Activated CD4-positive, alpha-beta T cell treated with anti-CD3 and anti-CD28 coated beads, Interleukin-2, amount 10 ng/mL, durations not matched to agents 7 days and 5 days (primary cell): ENCODE measurements at regions not wholly inside any gene's neighbourhood (a gene's known extent, or its start where the extent isn't known, plus 50 kb on each side); places are given as distances from the start of the nearest gene placed in this dataset.
A peak's percentile ranks its signal among the peaks of the same experiment; 100 is the strongest.

ENCODE experiments used
- CTCF ChIA-PET: fragments of 350-600 bp; sonication (Branson Sonifier 250); formaldehyde crosslinking; loops from one replicate; lab custom pipeline; 2021; ENCODE audit warnings: antibody characterized with exemption; lab: Charles Lee
- POLR2A ChIA-PET: fragments of 350-600 bp; sonication (Branson Sonifier 250); formaldehyde crosslinking; loops from one replicate; lab custom pipeline; 2021; ENCODE audit warnings: antibody characterized with exemption; lab: Charles Lee
- DNase-seq: peaks from one replicate; pipeline ENCODE4 v3.0.0-alpha.2; 2020
- H3K27ac Mint-ChIP-seq: one replicate; pipeline ENCODE4 v1.8.0; 2021; ENCODE audit warnings: mild to moderate bottlenecking, moderate library complexity, mixed read lengths
- H3K27me3 Mint-ChIP-seq: one replicate; pipeline ENCODE4 v1.8.0; 2021; ENCODE audit warnings: mixed read lengths
- H3K36me3 Mint-ChIP-seq: one replicate; pipeline ENCODE4 v1.8.0; 2021; ENCODE audit warnings: low read depth, mixed read lengths
- H3K4me1 Mint-ChIP-seq: one replicate; pipeline ENCODE4 v1.8.0; 2021; ENCODE audit warnings: mixed read lengths
- H3K4me3 Mint-ChIP-seq: one replicate; pipeline ENCODE4 v1.8.0; 2021; ENCODE audit warnings: mild to moderate bottlenecking, moderate library complexity, mixed read lengths
- H3K9me3 Mint-ChIP-seq: one replicate; pipeline ENCODE4 v1.8.0; 2021; ENCODE audit warnings: mixed read lengths

DNA sequence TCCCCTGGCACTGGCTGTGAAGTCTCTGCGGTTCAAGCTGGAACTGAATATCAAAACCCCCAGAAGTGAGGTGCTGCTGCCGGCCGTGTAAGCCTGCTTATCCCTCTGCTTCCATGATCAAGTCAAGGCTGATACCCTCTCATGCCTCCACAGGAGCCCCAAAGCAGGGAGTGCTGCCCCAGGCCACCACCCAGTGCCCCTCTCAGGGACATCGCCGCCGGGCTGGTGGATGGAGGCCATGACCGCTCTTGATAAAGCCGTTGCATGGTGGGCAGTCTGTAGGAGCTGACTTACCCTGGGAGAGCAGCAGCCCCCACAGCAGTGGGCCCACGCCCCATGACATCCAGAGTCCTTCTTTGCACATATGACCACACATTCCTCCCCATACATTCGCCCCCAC is 162.0 kb upstream of the CST7 start:
- ChIA-PET CTCF (no interaction called here), POLR2A (no interaction called here)
- Mint-ChIP-seq H3K9me3 (no peaks in the 10 kb centered on the region), H3K36me3 (no peaks in the 10 kb centered on the region), H3K27ac (no peak overlapping the region), H3K4me3 (no peak overlapping the region), H3K4me1 (peaks cover 21% of the 10 kb centered on the region), H3K27me3 (peaks cover 3% of the 10 kb centered on the region)
- DNase-seq = no peak

DNA sequence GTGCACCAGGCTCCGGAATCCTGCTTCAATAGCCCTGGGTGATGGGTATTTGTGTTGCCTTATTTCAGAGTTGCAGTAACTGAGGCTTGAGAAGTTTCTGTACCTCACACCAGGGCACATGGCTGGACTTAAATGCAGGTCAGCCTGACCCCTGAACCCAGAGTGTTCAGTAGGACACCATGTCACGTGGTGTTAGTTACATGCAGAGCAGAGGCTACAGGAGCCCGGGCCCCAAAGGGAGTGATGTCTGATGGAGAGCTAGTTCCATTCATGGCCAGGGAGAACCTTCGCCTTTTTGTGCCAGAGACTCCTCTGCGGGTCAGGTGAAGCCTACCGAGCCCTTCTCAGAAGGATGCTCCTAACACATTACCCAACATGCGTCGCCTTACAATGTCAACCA is 161.4 kb upstream of the CST7 start:
- DNase-seq = no peak
- H3K9me3 Mint-ChIP-seq = no peaks in the 10 kb centered on the region
- H3K4me3 Mint-ChIP-seq = no peak overlapping the region
- H3K27me3 Mint-ChIP-seq = peaks cover 1% of the 10 kb centered on the region
- H3K4me1 Mint-ChIP-seq = peaks cover 21% of the 10 kb centered on the region
- ChIA-PET POLR2A (no interaction called here), CTCF (no interaction called here)
- no peaks in the 10 kb centered on the region for H3K36me3 Mint-ChIP-seq
- no peak overlapping the region for H3K27ac Mint-ChIP-seq

DNA sequence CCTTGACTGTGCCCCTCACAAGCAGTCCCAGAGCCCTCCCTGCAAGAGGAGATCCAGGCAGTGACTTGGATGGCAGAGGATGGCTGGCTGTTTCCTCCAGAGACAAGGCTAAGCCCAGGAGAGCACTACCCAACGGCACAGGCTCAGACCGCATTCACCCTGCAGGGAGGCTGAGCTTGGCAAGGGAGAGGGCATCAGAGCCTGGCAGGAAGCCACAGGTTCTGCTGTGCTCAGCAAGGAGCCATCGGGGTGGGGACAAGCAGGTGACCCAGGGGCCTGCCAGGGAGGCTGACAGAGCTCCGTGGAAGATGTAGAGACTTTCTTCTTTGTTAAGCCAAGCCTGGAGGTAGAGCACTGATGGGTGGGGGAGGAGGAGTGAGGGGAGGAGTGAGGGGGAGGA is 159.2 kb upstream of the CST7 start:
- peak overlapping the region; percentile 69 for H3K27ac Mint-ChIP-seq
- no peaks in the 10 kb centered on the region for H3K9me3 Mint-ChIP-seq
- peaks cover under 1% of the 10 kb centered on the region for H3K27me3 Mint-ChIP-seq
- CTCF ChIA-PET = no interaction called here
- peaks cover 5% of the 10 kb centered on the region for H3K4me1 Mint-ChIP-seq
- DNase-seq = no peak
- no peak overlapping the region for H3K4me3 Mint-ChIP-seq
- POLR2A ChIA-PET = no interaction called here
- no peaks in the 10 kb centered on the region for H3K36me3 Mint-ChIP-seq

DNA sequence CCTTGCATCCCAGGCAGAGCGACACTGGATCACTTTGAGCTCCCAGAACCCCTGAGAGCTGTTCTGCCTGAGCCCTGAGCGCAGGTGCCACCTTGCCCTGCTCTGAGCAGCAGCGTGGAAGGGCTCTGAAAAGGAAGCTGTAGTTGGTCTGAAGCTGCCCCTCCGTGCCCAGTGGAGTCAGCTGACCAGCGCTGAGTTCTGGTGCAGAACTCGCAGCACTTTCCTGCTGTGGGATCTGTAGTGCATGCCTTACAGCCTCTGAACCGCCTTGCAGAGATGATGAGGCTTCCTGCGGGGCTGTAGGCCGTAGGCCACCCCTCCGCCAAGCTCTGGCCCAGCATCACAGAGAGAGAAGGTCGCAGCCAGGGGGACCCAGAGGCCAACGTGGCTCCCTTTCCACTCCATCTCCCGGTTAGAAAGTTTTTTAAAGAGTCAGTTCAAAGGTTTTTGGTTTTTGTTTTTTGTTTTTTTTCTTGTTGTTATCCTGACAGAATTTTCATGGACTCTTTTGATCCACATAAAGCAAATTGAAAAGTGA is 158.3 kb upstream of the CST7 start:
- Mint-ChIP-seq H3K36me3 (no peaks in the 10 kb centered on the region), H3K4me3 (no peak overlapping the region), H3K9me3 (no peaks in the 10 kb centered on the region), H3K27ac (no peak overlapping the region), H3K27me3 (peaks cover 3% of the 10 kb centered on the region), H3K4me1 (peaks cover 8% of the 10 kb centered on the region)
- POLR2A ChIA-PET = no interaction called here
- DNase-seq = no peak
- CTCF ChIA-PET = interaction anchor here (1.1 to 1.4 kb wide), 2 partner anchors 10 kb away, joined by 3 to 4 read pairs; no protein-coding TSS in a partner anchor

DNA sequence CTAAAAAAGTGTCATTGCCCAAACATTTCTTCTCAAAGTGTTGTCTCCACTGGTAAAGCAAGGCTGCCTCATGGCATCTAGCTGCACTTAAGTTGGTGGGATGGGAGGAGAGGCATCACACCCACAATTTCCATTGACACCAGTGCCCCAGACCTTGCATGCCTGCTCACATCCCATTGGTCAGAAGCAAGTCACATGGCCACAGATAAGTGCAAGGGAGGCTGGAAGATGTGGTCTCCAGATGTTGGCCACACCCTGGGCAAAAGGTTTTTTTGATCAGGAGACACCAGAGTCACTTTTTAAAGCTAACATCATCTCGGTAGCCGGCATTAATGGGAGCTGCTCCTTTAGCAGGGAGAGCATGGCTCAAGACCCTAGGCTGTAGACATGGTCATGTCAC is 157.1 kb upstream of the CST7 start:
- ChIA-PET CTCF (no interaction called here), POLR2A (no interaction called here)
- Mint-ChIP-seq H3K27me3 (peaks cover 3% of the 10 kb centered on the region), H3K4me3 (no peak overlapping the region), H3K9me3 (no peaks in the 10 kb centered on the region), H3K27ac (no peak overlapping the region), H3K36me3 (no peaks in the 10 kb centered on the region), H3K4me1 (peaks cover 8% of the 10 kb centered on the region)
- DNase-seq = no peak

DNA sequence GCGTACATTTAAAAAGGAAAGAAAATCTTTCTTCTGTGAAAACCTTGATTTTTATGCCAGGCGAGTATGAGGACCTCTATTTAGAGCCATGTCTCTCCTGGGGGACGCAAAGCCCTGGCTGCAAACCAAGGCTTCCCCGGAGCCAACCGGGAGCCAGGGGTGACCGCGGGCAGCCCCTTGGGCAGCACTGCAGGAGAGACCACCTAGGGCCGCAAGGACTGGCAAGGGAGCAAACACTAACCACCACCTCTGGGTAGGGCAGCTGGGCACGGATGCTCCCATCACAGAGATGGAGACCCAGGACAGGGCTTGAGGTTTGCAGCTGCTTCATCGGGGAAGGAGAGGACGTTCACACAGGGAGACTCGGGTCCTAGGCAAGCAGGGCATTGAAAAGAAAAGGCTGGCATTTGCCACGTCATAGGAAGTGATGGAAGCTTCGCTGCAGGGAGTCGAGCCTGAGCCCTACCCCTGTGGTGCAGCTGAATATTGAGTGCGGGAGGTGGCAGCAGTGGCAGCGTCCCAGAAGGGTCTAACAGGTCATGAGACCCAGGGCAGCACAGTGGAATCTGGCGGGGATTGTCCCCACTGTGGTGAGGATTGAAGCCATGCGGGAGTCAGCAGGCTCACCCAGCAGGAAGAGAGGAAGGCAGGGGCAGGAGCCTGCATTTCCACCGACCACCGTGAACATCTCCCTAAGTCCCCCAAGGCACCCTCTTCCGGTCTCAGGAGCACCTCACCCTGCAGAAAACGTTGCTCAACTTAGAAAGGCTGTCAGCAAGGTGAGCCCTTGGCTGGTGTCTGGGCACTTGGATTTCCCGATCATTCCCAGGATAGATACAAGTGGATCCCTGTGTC is 156.2 kb upstream of the CST7 start:
- Mint-ChIP-seq H3K4me1 (peaks cover 8% of the 10 kb centered on the region), H3K27me3 (peaks cover 3% of the 10 kb centered on the region), H3K9me3 (no peaks in the 10 kb centered on the region), H3K36me3 (no peaks in the 10 kb centered on the region), H3K4me3 (no peak overlapping the region), H3K27ac (no peak overlapping the region)
- CTCF ChIA-PET = no interaction called here
- DNase-seq = no peak
- POLR2A ChIA-PET = no interaction called here

DNA sequence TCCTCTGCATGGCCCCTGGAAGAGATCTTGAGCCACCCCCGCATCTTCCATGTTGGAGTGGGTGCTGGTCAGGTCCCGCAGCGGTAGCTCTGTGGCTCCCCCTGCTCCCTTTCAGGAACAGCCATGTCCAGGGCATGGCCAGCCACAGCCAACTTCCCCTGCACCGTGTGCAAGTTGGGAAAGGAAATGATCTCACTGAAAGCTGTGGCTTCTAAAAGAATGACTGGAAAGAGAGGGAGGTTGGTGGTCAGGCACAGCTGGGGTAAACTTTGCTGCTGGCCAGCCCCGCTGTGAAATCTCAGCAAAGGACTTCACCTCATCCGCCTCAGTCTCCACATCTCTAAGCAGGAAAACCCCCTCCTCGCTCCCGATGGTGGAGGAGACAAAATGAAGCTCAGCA is 153.6 kb upstream of the CST7 start:
- H3K9me3 Mint-ChIP-seq = no peaks in the 10 kb centered on the region
- DNase-seq = no peak
- H3K36me3 Mint-ChIP-seq = no peaks in the 10 kb centered on the region
- H3K27me3 Mint-ChIP-seq = peaks cover 3% of the 10 kb centered on the region
- no peak overlapping the region for H3K4me3 Mint-ChIP-seq
- ChIA-PET CTCF (interaction anchor here (0.9 to 1.0 kb wide), 2 partner anchors 51 to 637 kb away, joined by 3 to 4 read pairs; no protein-coding TSS in a partner anchor), POLR2A (no interaction called here)
- peaks cover 8% of the 10 kb centered on the region for H3K4me1 Mint-ChIP-seq
- H3K27ac Mint-ChIP-seq = no peak overlapping the region

GRCh38 chr20:24796236-24796635 is 152.8 kb upstream of the CST7 start:
- H3K4me3 Mint-ChIP-seq = no peak overlapping the region
- ChIA-PET POLR2A (no interaction called here), CTCF (no interaction called here)

DNA sequence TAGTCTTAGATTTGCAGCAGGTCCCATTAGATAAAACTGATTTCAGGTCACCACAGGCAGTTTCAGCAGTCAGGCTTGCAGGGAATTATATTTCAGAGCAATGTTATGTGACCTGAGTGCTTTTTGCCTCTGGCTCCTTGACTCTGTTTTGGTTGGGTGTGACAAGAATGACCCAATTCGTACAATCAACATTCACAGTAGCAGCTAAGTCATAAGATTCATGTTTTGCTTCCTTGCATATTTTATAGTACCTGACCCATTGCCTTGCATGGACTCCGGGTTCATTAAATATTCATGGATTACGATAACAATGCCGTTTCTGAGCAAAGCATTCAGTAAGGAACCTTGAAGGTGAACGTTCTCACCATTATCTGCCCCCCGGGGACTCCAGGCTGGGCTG is 152.0 kb upstream of the CST7 start:
- CTCF ChIA-PET = interaction anchor here (1.3 to 1.6 kb wide), 2 partner anchors 14 to 16 kb away, joined by 3 to 6 read pairs; no protein-coding TSS in a partner anchor
- Mint-ChIP-seq H3K9me3 (no peaks in the 10 kb centered on the region), H3K4me3 (no peak overlapping the region), H3K36me3 (no peaks in the 10 kb centered on the region), H3K27me3 (peaks cover 3% of the 10 kb centered on the region), H3K4me1 (peaks cover 8% of the 10 kb centered on the region), H3K27ac (no peak overlapping the region)
- DNase-seq = no peak
- POLR2A ChIA-PET = no interaction called here

More at GRCh38 chr20:24796236-24796635, 152.8 kb upstream of the CST7 start:
- no peak for DNase-seq
- peaks cover 3% of the 10 kb centered on the region for H3K27me3 Mint-ChIP-seq
- no peaks in the 10 kb centered on the region for H3K36me3 Mint-ChIP-seq
- no peaks in the 10 kb centered on the region for H3K9me3 Mint-ChIP-seq
- no peak overlapping the region for H3K27ac Mint-ChIP-seq
- H3K4me1 Mint-ChIP-seq = peaks cover 8% of the 10 kb centered on the region

DNA sequence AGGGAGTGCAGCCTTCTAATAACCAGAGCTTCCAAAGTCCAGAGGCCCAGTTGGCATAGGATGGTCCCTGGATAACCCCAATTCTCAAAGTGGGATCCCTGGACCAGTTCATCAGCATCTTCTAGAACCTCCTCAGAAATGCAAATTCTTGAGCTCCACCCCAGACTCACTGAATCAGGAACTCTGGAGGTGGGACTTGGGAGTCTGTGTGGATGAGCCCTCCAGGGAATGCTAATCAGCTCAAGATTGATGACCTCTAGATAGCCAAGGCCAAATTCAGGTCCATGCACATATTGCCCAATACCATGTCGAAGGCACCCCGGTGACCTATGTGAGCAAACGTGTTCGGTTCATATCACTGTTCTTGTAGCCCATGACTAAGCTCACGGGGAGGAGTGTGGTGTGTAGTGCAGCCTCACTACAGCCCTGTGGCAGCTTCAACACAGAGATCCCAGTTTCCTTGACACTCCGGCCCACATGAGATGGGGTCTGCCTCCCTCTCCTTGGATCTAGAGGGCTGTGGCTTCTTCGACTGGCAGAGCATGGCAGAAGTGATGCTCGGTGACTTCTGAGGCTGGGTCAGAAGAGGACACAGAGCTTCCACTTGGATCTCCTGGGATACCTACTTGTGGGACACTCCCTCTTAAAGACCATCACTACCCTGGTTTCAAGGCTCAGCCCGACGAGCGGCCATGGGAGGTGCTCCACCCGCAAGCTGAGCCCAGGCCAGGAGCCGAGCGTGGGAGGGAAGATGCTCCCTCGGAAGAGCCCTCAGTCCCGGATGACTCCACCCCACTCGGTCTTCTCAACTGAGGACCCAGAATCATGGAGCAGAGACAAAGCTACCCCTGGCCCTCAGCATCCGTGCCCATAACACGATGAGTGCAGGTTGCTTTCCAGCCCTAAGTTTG is 151.1 kb upstream of the CST7 start:
- peaks cover 3% of the 10 kb centered on the region for H3K27me3 Mint-ChIP-seq
- ChIA-PET CTCF (interaction anchor here (1.3 to 1.6 kb wide), 2 partner anchors 15 to 17 kb away, joined by 3 to 6 read pairs; no protein-coding TSS in a partner anchor), POLR2A (no interaction called here)
- peaks cover 8% of the 10 kb centered on the region for H3K4me1 Mint-ChIP-seq
- H3K4me3 Mint-ChIP-seq = no peak overlapping the region
- no peaks in the 10 kb centered on the region for H3K36me3 Mint-ChIP-seq
- H3K27ac Mint-ChIP-seq = no peak overlapping the region
- H3K9me3 Mint-ChIP-seq = no peaks in the 10 kb centered on the region
- no peak for DNase-seq

GRCh38 chr20:24798930-24799705 is 150.0 kb upstream of the CST7 start:
- no peak overlapping the region for H3K27ac Mint-ChIP-seq
- H3K4me1 Mint-ChIP-seq = peaks cover 8% of the 10 kb centered on the region
- H3K36me3 Mint-ChIP-seq = no peaks in the 10 kb centered on the region
- DNase-seq = no peak
- CTCF ChIA-PET = interaction anchor here (0.5 kb wide), 1 partner anchor 749 kb away, joined by 4 read pairs; no protein-coding TSS in a partner anchor
- POLR2A ChIA-PET = no interaction called here
- no peaks in the 10 kb centered on the region for H3K9me3 Mint-ChIP-seq
- H3K4me3 Mint-ChIP-seq = no peak overlapping the region
- H3K27me3 Mint-ChIP-seq = peaks cover 3% of the 10 kb centered on the region

DNA sequence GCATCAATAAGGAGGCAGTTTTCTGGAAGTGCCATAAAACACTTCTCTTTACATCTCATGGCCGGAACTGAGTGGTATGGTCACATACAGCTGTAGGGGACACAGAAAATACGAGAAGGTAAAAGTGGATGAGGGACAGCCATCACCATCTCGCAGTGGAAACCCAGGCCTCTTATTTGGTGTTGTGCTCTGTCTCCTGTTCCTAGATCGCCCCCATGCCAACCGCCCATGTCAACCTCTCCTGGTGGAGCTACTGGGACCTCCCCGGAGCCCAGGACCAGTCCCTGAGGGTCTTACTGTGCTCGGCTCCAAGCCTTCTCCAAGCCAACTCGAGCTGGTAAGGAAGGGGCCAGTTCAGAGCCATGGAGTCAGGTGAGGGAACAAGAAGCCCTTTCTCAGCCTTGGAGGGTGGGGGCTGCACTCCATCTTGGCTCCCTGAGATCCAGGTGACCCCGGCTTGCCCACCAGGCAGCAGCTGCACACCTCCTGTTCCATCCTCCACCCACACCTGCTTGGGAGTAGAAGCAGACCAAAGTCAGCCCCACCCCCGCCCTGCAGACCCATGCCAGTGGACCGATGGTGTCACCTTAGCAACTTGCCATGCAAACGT is 149.0 kb upstream of the CST7 start:
- Mint-ChIP-seq H3K4me3 (no peak overlapping the region), H3K36me3 (no peaks in the 10 kb centered on the region), H3K27ac (no peak overlapping the region), H3K9me3 (no peaks in the 10 kb centered on the region), H3K27me3 (peaks cover under 1% of the 10 kb centered on the region), H3K4me1 (peaks cover 5% of the 10 kb centered on the region)
- POLR2A ChIA-PET = no interaction called here
- no peak for DNase-seq
- CTCF ChIA-PET = interaction anchor here (1.4 kb wide), 1 partner anchor 9 kb away, joined by 3 read pairs; no protein-coding TSS in a partner anchor
